AG09319 (cell line): ENCODE measurements at regions not wholly inside any gene's neighbourhood (a gene's known extent, or its start where the extent isn't known, plus 50 kb on each side); places are given as distances from the start of the nearest gene placed in this dataset.

Experiments
- DNase-seq: peaks from one replicate; pipeline ENCODE4 v3.0.0-alpha.2; 2010; ENCODE audit warnings: low read depth; ENCODE audit errors: extremely low read depth
- TF ChIP-seq, protein P1 (sequence below): IDR thresholded peaks from 2 replicates; pipeline ENCODE4 v1.5.1; 2011; ENCODE audit warnings: low read depth, mild to moderate bottlenecking, inconsistent platforms, low read length, moderate library complexity

DNA sequence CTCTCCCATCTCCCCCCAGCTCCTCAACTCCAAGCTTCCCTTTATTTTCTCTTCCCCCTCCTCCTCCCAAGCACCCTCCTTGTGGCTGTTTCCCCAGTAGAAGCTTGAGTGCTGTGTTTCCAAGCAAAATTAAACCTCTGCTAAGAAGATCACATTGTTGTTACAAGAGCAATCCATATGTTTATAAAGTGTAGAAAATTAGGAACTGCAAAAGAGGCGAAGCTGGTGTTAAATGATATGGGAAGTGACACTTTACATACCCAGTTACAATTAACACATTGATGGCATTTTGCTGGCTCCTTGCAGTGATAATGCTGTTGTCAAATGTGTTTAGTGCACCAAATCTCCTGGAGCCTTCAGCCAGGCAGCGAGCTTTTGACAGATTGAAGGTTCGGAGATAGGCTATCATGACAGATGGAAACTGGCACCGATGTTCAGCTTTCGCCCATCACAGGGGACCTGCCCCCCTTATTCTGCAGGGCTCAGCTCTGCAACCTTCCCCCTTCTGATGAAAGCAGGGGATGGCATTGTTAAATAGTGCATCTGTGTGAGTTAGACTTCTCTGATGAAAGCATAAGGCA, 259.8 kb upstream of the ATP5MC3 start:
- TF ChIP-seq, protein P1, sequence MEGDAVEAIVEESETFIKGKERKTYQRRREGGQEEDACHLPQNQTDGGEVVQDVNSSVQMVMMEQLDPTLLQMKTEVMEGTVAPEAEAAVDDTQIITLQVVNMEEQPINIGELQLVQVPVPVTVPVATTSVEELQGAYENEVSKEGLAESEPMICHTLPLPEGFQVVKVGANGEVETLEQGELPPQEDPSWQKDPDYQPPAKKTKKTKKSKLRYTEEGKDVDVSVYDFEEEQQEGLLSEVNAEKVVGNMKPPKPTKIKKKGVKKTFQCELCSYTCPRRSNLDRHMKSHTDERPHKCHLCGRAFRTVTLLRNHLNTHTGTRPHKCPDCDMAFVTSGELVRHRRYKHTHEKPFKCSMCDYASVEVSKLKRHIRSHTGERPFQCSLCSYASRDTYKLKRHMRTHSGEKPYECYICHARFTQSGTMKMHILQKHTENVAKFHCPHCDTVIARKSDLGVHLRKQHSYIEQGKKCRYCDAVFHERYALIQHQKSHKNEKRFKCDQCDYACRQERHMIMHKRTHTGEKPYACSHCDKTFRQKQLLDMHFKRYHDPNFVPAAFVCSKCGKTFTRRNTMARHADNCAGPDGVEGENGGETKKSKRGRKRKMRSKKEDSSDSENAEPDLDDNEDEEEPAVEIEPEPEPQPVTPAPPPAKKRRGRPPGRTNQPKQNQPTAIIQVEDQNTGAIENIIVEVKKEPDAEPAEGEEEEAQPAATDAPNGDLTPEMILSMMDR = no peak
- no peak for DNase-seq

DNA sequence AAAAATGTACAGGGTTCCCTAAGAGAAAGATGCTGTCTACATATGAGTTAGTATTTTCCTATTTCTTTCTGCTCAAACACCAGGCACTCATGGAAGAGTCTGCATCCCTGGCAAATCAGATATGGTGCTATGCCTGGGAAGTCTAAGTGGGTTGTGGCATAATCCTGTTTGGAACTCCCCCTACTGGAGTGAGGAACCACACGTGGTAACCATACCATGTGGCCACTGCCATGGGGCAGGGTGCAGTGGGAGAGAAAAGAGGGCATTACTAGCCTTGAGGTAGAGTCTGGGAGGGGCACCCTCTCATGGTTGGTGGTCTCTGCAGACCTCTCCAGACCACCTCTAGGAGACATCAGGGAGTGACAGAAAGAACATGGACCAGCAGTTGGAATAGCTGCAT, 257.9 kb upstream of the ATP5MC3 start:
- TF ChIP-seq, protein P1 = no peak
- no peak for DNase-seq

DNA sequence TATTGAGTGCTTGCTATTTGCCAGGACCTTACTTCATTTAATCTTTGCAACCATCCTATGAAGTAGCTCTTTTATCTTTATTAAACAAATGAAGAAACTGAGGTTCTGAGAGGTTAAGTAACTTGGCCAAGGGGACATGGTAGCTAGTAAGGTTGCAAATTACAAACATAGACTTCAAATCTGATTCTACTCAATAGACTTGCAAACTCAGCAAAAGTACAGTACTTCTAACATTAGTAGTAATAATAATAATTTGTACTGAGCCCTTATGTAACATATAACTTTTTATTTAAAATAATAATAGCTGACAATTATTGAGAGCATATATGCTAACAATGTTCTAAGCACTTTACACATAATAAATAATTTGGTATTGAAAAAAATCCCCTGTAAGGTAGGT, 255.7 kb upstream of the ATP5MC3 start:
- no peak for DNase-seq
- TF ChIP-seq, protein P1 = no peak

DNA sequence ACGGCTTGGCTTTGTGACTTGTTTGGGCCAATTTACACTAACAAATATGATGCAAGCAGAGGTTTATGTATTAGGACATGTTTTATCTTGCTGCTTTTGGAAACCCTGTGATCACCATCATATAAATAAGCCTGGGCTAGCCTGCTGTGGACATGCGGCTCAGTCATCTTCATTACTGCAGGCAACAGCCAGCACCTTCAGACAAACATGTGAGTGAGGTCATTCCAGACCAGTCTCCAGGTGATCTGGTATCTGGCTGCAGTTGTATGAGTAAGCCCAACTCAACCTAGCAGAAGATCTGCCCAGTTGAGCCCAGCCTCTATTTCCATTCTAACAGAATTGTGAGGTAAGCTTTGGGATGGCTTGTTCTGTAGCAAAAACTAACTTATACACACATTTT, 254.6 kb upstream of the ATP5MC3 start:
- TF ChIP-seq, protein P1 = no peak
- no peak for DNase-seq

DNA sequence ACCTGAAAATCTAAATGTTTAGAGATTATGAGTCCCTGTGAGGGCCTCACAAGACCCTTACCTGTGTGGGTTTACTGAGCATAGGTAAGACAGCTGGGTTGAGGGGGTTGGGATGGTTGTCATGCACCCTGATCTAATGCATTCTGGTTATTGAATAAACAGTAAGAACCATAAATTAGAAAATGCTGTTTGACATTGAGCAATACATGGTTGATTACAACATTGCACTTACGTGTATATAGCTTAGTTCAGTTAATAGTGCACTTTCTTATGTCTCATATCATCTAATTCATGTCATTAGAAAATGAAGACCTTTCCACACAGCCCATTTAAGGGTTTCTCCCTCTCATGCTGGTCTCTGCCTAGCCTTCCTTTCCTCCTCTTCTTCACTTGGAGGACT, 253.5 kb upstream of the ATP5MC3 start:
- no peak for DNase-seq
- TF ChIP-seq, protein P1 = no peak

DNA sequence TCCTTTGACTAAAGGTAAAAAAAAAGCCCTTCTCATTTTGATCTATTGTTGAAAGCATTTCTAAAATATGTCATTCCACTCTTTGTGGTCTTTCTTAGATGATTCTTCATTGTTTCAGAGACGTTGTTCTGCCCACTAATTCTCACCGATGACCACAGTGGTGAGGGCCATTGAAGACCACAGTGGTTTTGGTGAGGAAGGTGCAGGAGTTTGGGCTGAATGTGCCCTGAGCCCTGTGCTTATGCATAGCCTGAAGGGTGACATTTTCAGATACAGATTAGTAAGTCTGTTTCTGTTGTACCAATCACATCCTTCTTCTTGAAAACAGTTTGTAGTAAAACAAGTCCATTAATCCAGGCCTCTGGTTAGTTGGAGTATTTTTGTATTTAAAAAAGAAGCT, 251.3 kb upstream of the ATP5MC3 start:
- TF ChIP-seq, protein P1 = no peak
- no peak for DNase-seq

DNA sequence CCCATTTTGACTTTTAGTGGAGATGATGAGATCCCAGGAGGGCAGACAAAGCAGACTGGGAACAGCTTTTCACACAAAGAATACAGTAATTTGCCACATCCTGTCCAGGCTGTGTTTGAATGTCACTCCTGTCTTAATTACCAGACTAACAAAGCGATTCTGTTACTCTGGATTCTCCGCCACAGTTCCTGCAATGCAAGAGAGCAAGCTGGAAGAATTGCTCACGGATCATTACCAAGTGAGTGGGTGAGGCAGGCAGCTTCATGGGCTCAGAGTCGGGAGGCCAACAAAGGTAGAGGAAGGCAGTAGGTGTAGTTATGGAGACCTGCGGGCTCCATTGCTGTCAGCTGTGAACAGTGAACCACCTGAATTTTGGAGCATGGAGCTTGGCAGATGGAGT, 250.5 kb upstream of the ATP5MC3 start:
- TF ChIP-seq, protein P1 = no peak
- no peak for DNase-seq
